ENCODE measurements at regions not wholly inside any gene's neighbourhood (a gene's known extent, or its start where the extent isn't known, plus 50 kb on each side); places are given as distances from the start of the nearest gene placed in this dataset.

DNA sequence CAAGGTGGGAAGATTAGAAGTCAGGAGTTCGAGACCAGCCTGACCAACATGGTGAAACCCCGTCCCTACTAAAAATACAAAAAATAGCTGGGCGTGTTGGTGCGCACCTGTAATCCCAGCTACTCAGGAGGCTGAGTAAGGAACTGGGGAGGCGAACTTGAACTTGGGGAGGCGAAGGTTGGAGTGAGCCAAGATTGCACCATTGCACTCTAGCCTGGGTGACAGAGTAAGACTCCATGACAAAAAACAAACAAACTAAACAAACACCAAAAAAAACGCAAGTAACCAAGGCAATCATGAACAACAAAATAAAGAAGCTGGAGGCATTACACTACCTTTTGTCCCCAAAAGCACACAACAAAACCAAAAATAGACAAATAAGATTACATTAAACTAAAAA, 547.3 kb upstream of the GBE1 start:
- H3K9ac ChIP-seq = no peak overlapping the region
- H3K4me3 ChIP-seq (ENCODE audit: low read depth, low read length) = no peak overlapping the region
- H3K4me2 ChIP-seq (ENCODE audit: low read length) = no peak overlapping the region
- TF ChIP-seq, protein P1, sequence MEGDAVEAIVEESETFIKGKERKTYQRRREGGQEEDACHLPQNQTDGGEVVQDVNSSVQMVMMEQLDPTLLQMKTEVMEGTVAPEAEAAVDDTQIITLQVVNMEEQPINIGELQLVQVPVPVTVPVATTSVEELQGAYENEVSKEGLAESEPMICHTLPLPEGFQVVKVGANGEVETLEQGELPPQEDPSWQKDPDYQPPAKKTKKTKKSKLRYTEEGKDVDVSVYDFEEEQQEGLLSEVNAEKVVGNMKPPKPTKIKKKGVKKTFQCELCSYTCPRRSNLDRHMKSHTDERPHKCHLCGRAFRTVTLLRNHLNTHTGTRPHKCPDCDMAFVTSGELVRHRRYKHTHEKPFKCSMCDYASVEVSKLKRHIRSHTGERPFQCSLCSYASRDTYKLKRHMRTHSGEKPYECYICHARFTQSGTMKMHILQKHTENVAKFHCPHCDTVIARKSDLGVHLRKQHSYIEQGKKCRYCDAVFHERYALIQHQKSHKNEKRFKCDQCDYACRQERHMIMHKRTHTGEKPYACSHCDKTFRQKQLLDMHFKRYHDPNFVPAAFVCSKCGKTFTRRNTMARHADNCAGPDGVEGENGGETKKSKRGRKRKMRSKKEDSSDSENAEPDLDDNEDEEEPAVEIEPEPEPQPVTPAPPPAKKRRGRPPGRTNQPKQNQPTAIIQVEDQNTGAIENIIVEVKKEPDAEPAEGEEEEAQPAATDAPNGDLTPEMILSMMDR (IDR thresholded peaks at IDR 0.05) = no peak
- no peaks in the 10 kb centered on the region for H3K9me3 ChIP-seq (ENCODE audit: control insufficient read depth, low read length)
- H3K27me3 ChIP-seq (ENCODE audit: control insufficient read depth, insufficient read depth, low read length) = no peaks in the 10 kb centered on the region
- no peaks in the 10 kb centered on the region for H3K36me3 ChIP-seq (ENCODE audit: control insufficient read depth, insufficient read depth, low read length)
- H3K27ac ChIP-seq = no peak overlapping the region
- H3K79me2 ChIP-seq = no peaks in the 10 kb centered on the region
- no peaks in the 10 kb centered on the region for H3K4me1 ChIP-seq
- no peak overlapping the region for H2AFZ ChIP-seq

DNA sequence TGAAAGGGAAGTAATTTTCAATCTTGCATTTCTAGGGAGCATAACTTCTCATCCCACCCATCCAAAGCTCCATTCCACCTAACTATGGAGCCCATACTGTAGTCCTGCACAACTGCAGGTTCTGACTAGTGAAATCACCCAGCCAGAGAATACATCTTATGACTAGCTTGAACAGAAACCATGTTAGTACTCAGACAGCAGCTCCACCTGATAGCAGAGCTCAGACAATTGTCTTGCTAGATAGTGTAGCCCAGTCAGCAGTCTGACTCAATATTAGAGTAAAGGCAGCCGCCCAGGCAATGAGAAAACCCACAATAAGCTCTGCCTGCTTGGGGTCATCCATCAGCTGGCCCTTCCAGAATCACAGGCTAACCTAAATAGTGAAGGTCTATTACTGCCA, 544.7 kb upstream of the GBE1 start:
- no peaks in the 10 kb centered on the region for H3K79me2 ChIP-seq
- no peaks in the 10 kb centered on the region for H3K4me1 ChIP-seq

DNA sequence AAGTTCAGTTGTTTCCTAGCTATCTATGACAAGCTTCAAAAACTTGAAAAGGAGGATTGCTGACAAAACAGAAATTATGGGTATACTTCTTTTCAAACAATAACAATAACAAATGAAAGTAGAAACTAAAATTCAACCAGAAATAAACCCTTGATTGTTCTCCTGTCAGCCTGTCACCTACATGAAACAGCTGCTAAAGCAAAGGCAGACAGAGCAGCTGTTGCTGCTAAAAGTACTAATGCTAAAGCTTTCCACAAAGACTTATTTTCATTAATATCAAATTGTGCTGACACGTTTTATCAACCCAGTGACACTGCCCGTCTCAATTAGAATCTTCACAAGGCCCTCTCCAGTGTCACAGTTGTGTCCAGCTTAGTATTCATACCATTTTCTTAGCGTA, 533.2 kb upstream of the GBE1 start:
- H3K27ac ChIP-seq = no peak overlapping the region
- H3K4me3 ChIP-seq (ENCODE audit: low read depth, low read length) = no peak overlapping the region
- no peak overlapping the region for H3K9ac ChIP-seq
- no peaks in the 10 kb centered on the region for H3K4me1 ChIP-seq
- no peaks in the 10 kb centered on the region for H3K79me2 ChIP-seq
- no peaks in the 10 kb centered on the region for H3K27me3 ChIP-seq (ENCODE audit: control insufficient read depth, insufficient read depth, low read length)
- TF ChIP-seq, protein P1 (IDR thresholded peaks at IDR 0.05) = no peak
- H2AFZ ChIP-seq = no peak overlapping the region
- H3K9me3 ChIP-seq (ENCODE audit: control insufficient read depth, low read length) = no peaks in the 10 kb centered on the region
- no peak overlapping the region for H3K4me2 ChIP-seq (ENCODE audit: low read length)
- no peaks in the 10 kb centered on the region for H3K36me3 ChIP-seq (ENCODE audit: control insufficient read depth, insufficient read depth, low read length)

More for the DNA sequence above, 544.7 kb upstream of the GBE1 start:
- Histone ChIP-seq H3K36me3 (ENCODE audit: control insufficient read depth, insufficient read depth, low read length) (no peaks in the 10 kb centered on the region), H3K9me3 (ENCODE audit: control insufficient read depth, low read length) (no peaks in the 10 kb centered on the region), H3K4me3 (ENCODE audit: low read depth, low read length) (no peak overlapping the region), H3K9ac (no peak overlapping the region), H3K27me3 (ENCODE audit: control insufficient read depth, insufficient read depth, low read length) (no peaks in the 10 kb centered on the region), H2AFZ (no peak overlapping the region), H3K27ac (no peak overlapping the region), H3K4me2 (ENCODE audit: low read length) (no peak overlapping the region)
- TF ChIP-seq, protein P1 (IDR thresholded peaks at IDR 0.05) = no peak

DNA sequence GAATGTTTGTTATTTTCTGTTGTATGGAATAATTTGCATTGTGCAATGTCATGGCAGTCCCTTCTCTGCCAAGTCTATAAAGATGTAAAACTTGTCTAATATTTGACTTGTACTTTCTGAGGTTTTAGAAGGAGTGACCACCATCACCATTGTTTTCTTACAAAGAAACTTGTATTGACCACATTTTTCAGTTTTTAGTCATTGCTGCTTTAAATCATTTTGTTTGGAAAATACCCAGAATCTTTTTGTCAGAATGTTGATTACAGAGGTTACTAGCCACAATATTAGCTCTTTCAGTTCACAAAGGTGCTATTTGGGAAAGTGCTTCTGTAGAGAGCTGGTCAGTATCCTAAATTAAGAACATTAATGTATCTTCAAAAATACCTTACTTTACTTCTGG, 532.4 kb upstream of the GBE1 start:
- no peaks in the 10 kb centered on the region for H3K9me3 ChIP-seq (ENCODE audit: control insufficient read depth, low read length)
- TF ChIP-seq, protein P1 (IDR thresholded peaks at IDR 0.05) = no peak
- H3K9ac ChIP-seq = no peak overlapping the region
- no peaks in the 10 kb centered on the region for H3K79me2 ChIP-seq
- H3K36me3 ChIP-seq (ENCODE audit: control insufficient read depth, insufficient read depth, low read length) = no peaks in the 10 kb centered on the region
- H3K4me3 ChIP-seq (ENCODE audit: low read depth, low read length) = no peak overlapping the region
- no peaks in the 10 kb centered on the region for H3K27me3 ChIP-seq (ENCODE audit: control insufficient read depth, insufficient read depth, low read length)
- H2AFZ ChIP-seq = no peak overlapping the region
- H3K4me1 ChIP-seq = no peaks in the 10 kb centered on the region
- no peak overlapping the region for H3K27ac ChIP-seq
- H3K4me2 ChIP-seq (ENCODE audit: low read length) = no peak overlapping the region

DNA sequence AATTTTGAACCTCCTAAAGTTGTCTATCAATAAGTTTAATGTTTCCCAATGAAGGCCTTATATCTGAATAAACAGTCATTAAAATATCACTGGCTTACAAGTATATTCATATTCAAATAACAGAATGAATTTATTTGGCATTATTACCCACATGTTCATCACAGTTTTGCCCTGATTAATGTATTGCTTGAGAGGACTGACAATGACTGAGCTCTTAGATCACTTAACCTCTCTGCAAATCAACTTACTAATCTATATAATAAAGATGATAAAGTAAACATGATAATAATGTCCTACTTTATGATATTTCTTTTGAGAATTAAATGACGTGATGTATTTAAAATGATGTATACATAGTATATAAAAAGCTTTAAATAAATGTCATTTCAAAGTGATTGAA, 532.0 kb upstream of the GBE1 start:
- Histone ChIP-seq H3K79me2 (no peaks in the 10 kb centered on the region), H3K4me3 (ENCODE audit: low read depth, low read length) (no peak overlapping the region)

More for the DNA sequence above, 532.0 kb upstream of the GBE1 start:
- Histone ChIP-seq H3K9me3 (ENCODE audit: control insufficient read depth, low read length) (no peaks in the 10 kb centered on the region), H3K4me2 (ENCODE audit: low read length) (no peak overlapping the region), H2AFZ (no peak overlapping the region), H3K9ac (no peak overlapping the region), H3K27ac (no peak overlapping the region), H3K27me3 (ENCODE audit: control insufficient read depth, insufficient read depth, low read length) (no peaks in the 10 kb centered on the region), H3K4me1 (no peaks in the 10 kb centered on the region), H3K36me3 (ENCODE audit: control insufficient read depth, insufficient read depth, low read length) (no peaks in the 10 kb centered on the region)
- TF ChIP-seq, protein P1 (IDR thresholded peaks at IDR 0.05) = no peak
